ENCODE measurements at regions not wholly inside any gene's neighbourhood (a gene's known extent, or its start where the extent isn't known, plus 50 kb on each side); places are given as distances from the start of the nearest gene placed in this dataset.

DNA sequence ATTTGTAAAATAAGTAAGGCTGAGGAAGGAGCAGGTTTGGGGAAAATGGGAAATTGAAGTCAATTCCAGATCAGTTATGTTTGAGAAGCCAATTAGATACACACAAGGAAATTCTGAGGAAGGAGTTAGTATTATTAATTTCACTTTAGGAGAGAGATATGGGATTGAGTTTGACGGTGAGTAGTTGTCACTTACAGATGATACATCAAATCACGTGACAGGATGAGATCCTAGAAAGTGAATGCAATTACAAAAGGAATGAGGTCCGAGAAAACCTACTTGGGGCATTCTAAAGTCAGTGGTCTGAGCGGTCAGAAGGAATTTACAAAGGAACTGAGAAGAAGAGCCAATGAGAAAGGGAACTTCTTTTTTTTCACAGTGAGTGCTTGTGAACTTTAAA is 364.3 kb upstream of the TMEM229A start (continued):
- TF ChIP-seq, protein P1, sequence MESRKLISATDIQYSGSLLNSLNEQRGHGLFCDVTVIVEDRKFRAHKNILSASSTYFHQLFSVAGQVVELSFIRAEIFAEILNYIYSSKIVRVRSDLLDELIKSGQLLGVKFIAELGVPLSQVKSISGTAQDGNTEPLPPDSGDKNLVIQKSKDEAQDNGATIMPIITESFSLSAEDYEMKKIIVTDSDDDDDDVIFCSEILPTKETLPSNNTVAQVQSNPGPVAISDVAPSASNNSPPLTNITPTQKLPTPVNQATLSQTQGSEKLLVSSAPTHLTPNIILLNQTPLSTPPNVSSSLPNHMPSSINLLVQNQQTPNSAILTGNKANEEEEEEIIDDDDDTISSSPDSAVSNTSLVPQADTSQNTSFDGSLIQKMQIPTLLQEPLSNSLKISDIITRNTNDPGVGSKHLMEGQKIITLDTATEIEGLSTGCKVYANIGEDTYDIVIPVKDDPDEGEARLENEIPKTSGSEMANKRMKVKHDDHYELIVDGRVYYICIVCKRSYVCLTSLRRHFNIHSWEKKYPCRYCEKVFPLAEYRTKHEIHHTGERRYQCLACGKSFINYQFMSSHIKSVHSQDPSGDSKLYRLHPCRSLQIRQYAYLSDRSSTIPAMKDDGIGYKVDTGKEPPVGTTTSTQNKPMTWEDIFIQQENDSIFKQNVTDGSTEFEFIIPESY (IDR thresholded peaks at IDR 0.05; ENCODE audit: borderline replicate concordance, low read depth) = no peak
- TF ChIP-seq GATA2 (CRISPR knock-in tag; IDR thresholded peaks at IDR 0.05) (no peak), FOSL2 (IDR thresholded peaks at IDR 0.05; ENCODE audit: borderline replicate concordance, low read depth) (no peak)

DNA sequence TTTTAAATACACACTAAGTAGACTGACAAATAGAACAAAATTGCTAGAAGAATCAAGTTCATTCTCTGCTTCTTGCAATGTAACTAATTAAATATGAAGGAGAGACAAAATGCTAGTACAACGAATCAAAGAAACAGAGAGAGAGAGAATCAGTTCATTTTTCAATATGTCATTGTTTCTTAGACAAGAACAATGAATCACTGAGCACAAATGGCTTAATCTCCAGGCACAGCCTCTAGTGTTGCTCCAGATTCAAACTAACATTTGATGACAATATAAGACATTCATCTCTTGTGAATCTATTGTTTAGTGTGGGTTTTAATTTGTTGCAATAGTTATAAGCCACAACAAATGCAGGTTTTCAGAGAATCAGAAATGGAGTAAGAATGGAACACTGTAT is 357.4 kb upstream of the TMEM229A start:
- Histone ChIP-seq H3F3A (replicated peaks; ENCODE audit: insufficient read depth) (no peaks in the 10 kb centered on the region), H3K79me2 (ENCODE audit: insufficient read depth) (no peaks in the 10 kb centered on the region), H3K36me3 (replicated peaks in 1 of 2; ENCODE audit: control insufficient read depth in 1 of 2, insufficient read depth in 2 of 2, low read length in 1 of 2) (no peaks in the 10 kb centered on the region), H2AFZ (ENCODE audit: low read depth) (no peak overlapping the region), H3K4me2 (no peak overlapping the region), H3K27ac (ENCODE audit: low read depth in 2 of 2, low read length in 1 of 2) (no peak overlapping the region), H3K9me3 (no peaks in the 10 kb centered on the region), H3K27me3 (ENCODE audit: insufficient read depth) (no peaks in the 10 kb centered on the region), H3K9ac (no peak overlapping the region), H3K4me3 (ENCODE audit: low read depth in 2 of 2, low read length in 1 of 2) (no peak overlapping the region), H4K20me1 (ENCODE audit: insufficient read depth) (no peaks in the 10 kb centered on the region), H3K4me1 (ENCODE audit: control insufficient read depth in 1 of 2, insufficient read depth in 2 of 2, low read depth in 1 of 2, low read length in 1 of 2) (peaks cover 0 to 14% of the 10 kb centered on the region in 2 experiments; a peak in 2 of 4 replicates), H3K9me2 (no peaks in the 10 kb centered on the region)
- ChIA-PET CTCF (no interaction called here), POLR2A (no interaction called here)
- no peak for DNase-seq
- TF ChIP-seq TAF1 (IDR thresholded peaks at IDR 0.05; ENCODE audit: borderline replicate concordance, low read depth, low read length) = no peak
- TF ChIP-seq MXI1 (IDR thresholded peaks at IDR 0.05; ENCODE audit: low read depth, low read length) = no peak
- TF ChIP-seq FOXJ3 (CRISPR knock-in tag; IDR thresholded peaks at IDR 0.05) = no peak
- TF ChIP-seq, protein P2, sequence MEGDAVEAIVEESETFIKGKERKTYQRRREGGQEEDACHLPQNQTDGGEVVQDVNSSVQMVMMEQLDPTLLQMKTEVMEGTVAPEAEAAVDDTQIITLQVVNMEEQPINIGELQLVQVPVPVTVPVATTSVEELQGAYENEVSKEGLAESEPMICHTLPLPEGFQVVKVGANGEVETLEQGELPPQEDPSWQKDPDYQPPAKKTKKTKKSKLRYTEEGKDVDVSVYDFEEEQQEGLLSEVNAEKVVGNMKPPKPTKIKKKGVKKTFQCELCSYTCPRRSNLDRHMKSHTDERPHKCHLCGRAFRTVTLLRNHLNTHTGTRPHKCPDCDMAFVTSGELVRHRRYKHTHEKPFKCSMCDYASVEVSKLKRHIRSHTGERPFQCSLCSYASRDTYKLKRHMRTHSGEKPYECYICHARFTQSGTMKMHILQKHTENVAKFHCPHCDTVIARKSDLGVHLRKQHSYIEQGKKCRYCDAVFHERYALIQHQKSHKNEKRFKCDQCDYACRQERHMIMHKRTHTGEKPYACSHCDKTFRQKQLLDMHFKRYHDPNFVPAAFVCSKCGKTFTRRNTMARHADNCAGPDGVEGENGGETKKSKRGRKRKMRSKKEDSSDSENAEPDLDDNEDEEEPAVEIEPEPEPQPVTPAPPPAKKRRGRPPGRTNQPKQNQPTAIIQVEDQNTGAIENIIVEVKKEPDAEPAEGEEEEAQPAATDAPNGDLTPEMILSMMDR (IDR thresholded peaks at IDR 0.05) = no peak
- no peak for TF ChIP-seq SMC3 (IDR thresholded peaks at IDR 0.05; ENCODE audit: low read depth, low read length)
- TF ChIP-seq SIN3A (IDR thresholded peaks at IDR 0.05; ENCODE audit: borderline replicate concordance, low read depth, low read length) = no peak
- no peak for TF ChIP-seq GABPA (IDR thresholded peaks at IDR 0.05; ENCODE audit: low read depth)
- TF ChIP-seq, protein P3, sequence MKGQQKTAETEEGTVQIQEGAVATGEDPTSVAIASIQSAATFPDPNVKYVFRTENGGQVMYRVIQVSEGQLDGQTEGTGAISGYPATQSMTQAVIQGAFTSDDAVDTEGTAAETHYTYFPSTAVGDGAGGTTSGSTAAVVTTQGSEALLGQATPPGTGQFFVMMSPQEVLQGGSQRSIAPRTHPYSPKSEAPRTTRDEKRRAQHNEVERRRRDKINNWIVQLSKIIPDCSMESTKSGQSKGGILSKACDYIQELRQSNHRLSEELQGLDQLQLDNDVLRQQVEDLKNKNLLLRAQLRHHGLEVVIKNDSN (IDR thresholded peaks at IDR 0.05; ENCODE audit: borderline replicate concordance, low read depth) = no peak
- no peak for TF ChIP-seq JUND (IDR thresholded peaks at IDR 0.05)
- no peak for TF ChIP-seq TCF12 (IDR thresholded peaks at IDR 0.05)
- TF ChIP-seq, protein P4, sequence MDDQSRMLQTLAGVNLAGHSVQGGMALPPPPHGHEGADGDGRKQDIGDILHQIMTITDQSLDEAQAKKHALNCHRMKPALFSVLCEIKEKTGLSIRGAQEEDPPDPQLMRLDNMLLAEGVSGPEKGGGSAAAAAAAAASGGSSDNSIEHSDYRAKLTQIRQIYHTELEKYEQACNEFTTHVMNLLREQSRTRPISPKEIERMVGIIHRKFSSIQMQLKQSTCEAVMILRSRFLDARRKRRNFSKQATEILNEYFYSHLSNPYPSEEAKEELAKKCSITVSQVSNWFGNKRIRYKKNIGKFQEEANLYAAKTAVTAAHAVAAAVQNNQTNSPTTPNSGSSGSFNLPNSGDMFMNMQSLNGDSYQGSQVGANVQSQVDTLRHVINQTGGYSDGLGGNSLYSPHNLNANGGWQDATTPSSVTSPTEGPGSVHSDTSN (IDR thresholded peaks at IDR 0.05) = no peak
- TF ChIP-seq, protein P5, sequence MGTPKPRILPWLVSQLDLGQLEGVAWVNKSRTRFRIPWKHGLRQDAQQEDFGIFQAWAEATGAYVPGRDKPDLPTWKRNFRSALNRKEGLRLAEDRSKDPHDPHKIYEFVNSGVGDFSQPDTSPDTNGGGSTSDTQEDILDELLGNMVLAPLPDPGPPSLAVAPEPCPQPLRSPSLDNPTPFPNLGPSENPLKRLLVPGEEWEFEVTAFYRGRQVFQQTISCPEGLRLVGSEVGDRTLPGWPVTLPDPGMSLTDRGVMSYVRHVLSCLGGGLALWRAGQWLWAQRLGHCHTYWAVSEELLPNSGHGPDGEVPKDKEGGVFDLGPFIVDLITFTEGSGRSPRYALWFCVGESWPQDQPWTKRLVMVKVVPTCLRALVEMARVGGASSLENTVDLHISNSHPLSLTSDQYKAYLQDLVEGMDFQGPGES (IDR thresholded peaks at IDR 0.05; ENCODE audit: low read depth, low read length) = no peak
- TF ChIP-seq EP300 (IDR thresholded peaks at IDR 0.05; ENCODE audit: borderline replicate concordance in 1 of 2, low read depth in 1 of 2, low read length in 1 of 2) = no peak
- no peak for TF ChIP-seq TEAD4 (IDR thresholded peaks at IDR 0.05; ENCODE audit: borderline replicate concordance, insufficient read depth)
- no peak for TF ChIP-seq NRF1 (IDR thresholded peaks at IDR 0.05; ENCODE audit: low read depth, low read length)
- no peak for TF ChIP-seq RCOR1 (IDR thresholded peaks at IDR 0.05; ENCODE audit: low read length)
- TF ChIP-seq NFIC (IDR thresholded peaks at IDR 0.05; ENCODE audit: borderline replicate concordance) = no peak
- no peak for TF ChIP-seq CHD2 (IDR thresholded peaks at IDR 0.05; ENCODE audit: low read length, partially characterized antibody)
- 22% methylated on average over 1 of the region's 1 CpG for WGBS (ENCODE audit: low lambda C conversion rate)

All from SK-N-SH (cell line).